ENCODE measurements at regions not wholly inside any gene's neighbourhood (a gene's known extent, or its start where the extent isn't known, plus 50 kb on each side); places are given as distances from the start of the nearest gene placed in this dataset.

GRCh38 chr2:100764430-100764829 lies 55.5 kb upstream of the NPAS2 start:
- ChIA-PET POLR2A (no interaction called here), CTCF (no interaction called here)
- DNase-seq (ENCODE audit: low read depth, low spot score), result no peak
- Histone ChIP-seq H4K20me1 (replicated peaks; ENCODE audit: control insufficient read depth, extremely low read depth, insufficient read depth, low read length) (no peaks in the 10 kb centered on the region), H3K4me1 (ENCODE audit: control insufficient read depth, extremely low read depth, insufficient read depth, low read length) (peaks cover 25% of the 10 kb centered on the region), H3K9me3 (replicated peaks; ENCODE audit: control insufficient read depth, insufficient read depth, low read length) (no peaks in the 10 kb centered on the region), H2AFZ (ENCODE audit: low read depth, low read length) (no peak overlapping the region), H3K9me1 (replicated peaks; ENCODE audit: control insufficient read depth, extremely low read depth, insufficient read depth, low read length) (no peaks in the 10 kb centered on the region), H3K27ac (ENCODE audit: insufficient read depth, low read depth, low read length) (no peak overlapping the region), H3K9ac (replicated peaks; ENCODE audit: extremely low read depth, insufficient read depth, low read length) (no peak overlapping the region), H3K4me3 (replicated peaks in 1 of 3; ENCODE audit: insufficient read depth in 1 of 3, low read depth in 1 of 3, low read length in 3 of 3) (no peak overlapping the region), H3K27me3 (ENCODE audit: control insufficient read depth in 2 of 2, insufficient read depth in 2 of 2, low read length in 2 of 2) (no peaks in the 10 kb centered on the region), H3K79me2 (ENCODE audit: control insufficient read depth, insufficient read depth, low read length) (no peaks in the 10 kb centered on the region), H3K4me2 (ENCODE audit: insufficient read depth, low read length) (no peak overlapping the region), H3K36me3 (ENCODE audit: control insufficient read depth in 2 of 2, extremely low read depth in 1 of 2, insufficient read depth in 2 of 2, low read length in 2 of 2) (no peaks in the 10 kb centered on the region)
- dilution Hi-C loops (cut with MboI; ENCODE audit: extremely low pct_ligation_motif_present, low sequenced_read_pairs) (no loop called here), intact Hi-C loops (cut with micrococcal nuclease) (no loop called here)
- no peak for FAIRE-seq
- no TSS peak for BruUV-seq (replicated peaks)
- TF ChIP-seq, protein P1, sequence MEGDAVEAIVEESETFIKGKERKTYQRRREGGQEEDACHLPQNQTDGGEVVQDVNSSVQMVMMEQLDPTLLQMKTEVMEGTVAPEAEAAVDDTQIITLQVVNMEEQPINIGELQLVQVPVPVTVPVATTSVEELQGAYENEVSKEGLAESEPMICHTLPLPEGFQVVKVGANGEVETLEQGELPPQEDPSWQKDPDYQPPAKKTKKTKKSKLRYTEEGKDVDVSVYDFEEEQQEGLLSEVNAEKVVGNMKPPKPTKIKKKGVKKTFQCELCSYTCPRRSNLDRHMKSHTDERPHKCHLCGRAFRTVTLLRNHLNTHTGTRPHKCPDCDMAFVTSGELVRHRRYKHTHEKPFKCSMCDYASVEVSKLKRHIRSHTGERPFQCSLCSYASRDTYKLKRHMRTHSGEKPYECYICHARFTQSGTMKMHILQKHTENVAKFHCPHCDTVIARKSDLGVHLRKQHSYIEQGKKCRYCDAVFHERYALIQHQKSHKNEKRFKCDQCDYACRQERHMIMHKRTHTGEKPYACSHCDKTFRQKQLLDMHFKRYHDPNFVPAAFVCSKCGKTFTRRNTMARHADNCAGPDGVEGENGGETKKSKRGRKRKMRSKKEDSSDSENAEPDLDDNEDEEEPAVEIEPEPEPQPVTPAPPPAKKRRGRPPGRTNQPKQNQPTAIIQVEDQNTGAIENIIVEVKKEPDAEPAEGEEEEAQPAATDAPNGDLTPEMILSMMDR (IDR thresholded peaks at IDR 0.05; ENCODE audit: extremely low read depth in 1 of 2, insufficient read depth in 1 of 2, low read depth in 1 of 2, low read length in 2 of 2), result no peak
- TF ChIP-seq FOS (IDR thresholded peaks at IDR 0.05; ENCODE audit: borderline replicate concordance, insufficient read depth, low read length) (no peak), MYC (IDR thresholded peaks at IDR 0.05; ENCODE audit: low read depth, low read length) (no peak), GATA2 (IDR thresholded peaks at IDR 0.05; ENCODE audit: insufficient read depth, insufficient read length, low read depth, low read length) (no peak), MAX (IDR thresholded peaks at IDR 0.05; ENCODE audit: insufficient read depth, insufficient read length) (no peak), EZH2 (IDR thresholded peaks at IDR 0.05; ENCODE audit: borderline replicate concordance, low read depth, low read length, severe bottlenecking) (no peak), POLR2A (IDR thresholded peaks at IDR 0.05; ENCODE audit: low read depth, low read length) (no peak)

DNA sequence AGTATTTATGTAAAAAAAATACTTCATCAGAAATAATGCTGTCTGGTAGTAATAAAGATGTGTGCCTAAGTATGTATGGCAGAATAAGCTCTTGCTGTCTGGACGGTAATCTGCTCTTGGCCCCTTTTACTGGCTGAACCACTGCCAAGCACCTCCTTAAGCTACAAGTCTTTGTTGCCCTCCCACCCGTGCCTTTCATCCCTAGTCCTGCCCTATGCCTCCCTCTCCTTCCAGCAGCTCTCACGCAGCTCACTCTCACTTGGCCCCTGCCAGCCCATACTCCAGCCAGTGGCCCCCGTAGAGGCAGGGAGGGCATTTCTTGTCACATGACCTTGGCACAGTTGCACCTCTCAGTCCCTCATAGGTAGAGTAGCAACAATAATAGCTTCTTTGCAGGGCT lies 54.5 kb upstream of the NPAS2 start:
- FAIRE-seq (no peak), DNase-seq (ENCODE audit: low read depth, low spot score) (no peak)
- no peak overlapping the region for H2AFZ ChIP-seq (ENCODE audit: low read depth, low read length)
- POLR2A ChIA-PET, result no interaction called here
- CTCF ChIA-PET, result no interaction called here
- TF ChIP-seq POLR2A (IDR thresholded peaks at IDR 0.05; ENCODE audit: low read depth, low read length), result no peak
- H3K36me3 ChIP-seq (ENCODE audit: control insufficient read depth in 2 of 2, extremely low read depth in 1 of 2, insufficient read depth in 2 of 2, low read length in 2 of 2), result no peaks in the 10 kb centered on the region
- H3K4me1 ChIP-seq (ENCODE audit: control insufficient read depth, extremely low read depth, insufficient read depth, low read length), result peaks cover 25% of the 10 kb centered on the region
- H4K20me1 ChIP-seq (replicated peaks; ENCODE audit: control insufficient read depth, extremely low read depth, insufficient read depth, low read length), result no peaks in the 10 kb centered on the region
- H3K9me1 ChIP-seq (replicated peaks; ENCODE audit: control insufficient read depth, extremely low read depth, insufficient read depth, low read length), result no peaks in the 10 kb centered on the region
- H3K79me2 ChIP-seq (ENCODE audit: control insufficient read depth, insufficient read depth, low read length), result no peaks in the 10 kb centered on the region
- H3K4me2 ChIP-seq (ENCODE audit: insufficient read depth, low read length), result no peak overlapping the region
- no peak overlapping the region for H3K4me3 ChIP-seq (replicated peaks in 1 of 3; ENCODE audit: insufficient read depth in 1 of 3, low read depth in 1 of 3, low read length in 3 of 3)
- dilution Hi-C loops (cut with MboI; ENCODE audit: extremely low pct_ligation_motif_present, low sequenced_read_pairs) (no loop called here), intact Hi-C loops (cut with micrococcal nuclease) (no loop called here)
- no peak overlapping the region for H3K9ac ChIP-seq (replicated peaks; ENCODE audit: extremely low read depth, insufficient read depth, low read length)
- no peaks in the 10 kb centered on the region for H3K27me3 ChIP-seq (ENCODE audit: control insufficient read depth in 2 of 2, insufficient read depth in 2 of 2, low read length in 2 of 2)
- no TSS peak for BruUV-seq (replicated peaks)
- H3K27ac ChIP-seq (ENCODE audit: insufficient read depth, low read depth, low read length), result no peak overlapping the region
- no peaks in the 10 kb centered on the region for H3K9me3 ChIP-seq (replicated peaks; ENCODE audit: control insufficient read depth, insufficient read depth, low read length)
